Cardiac fibroblast (primary cell): ENCODE measurements at regions not wholly inside any gene's neighbourhood (a gene's known extent, or its start where the extent isn't known, plus 50 kb on each side); places are given as distances from the start of the nearest gene placed in this dataset.

Experiments used
- DNase-seq, 2 donors: peaks; one replicate each; pipeline versions ENCODE4 v3.0.0 to v3.0.0-alpha.2; 2010; ENCODE audit warnings: low read depth in 2 of 2
- H3K4me3 ChIP-seq, 2 donors: replicated peaks in 1 of 2; 1 replicate in 1 of 2; 2 replicates in 1 of 2; pipeline ENCODE4 v1.5.1; 2011; ENCODE audit warnings: low read depth in 2 of 2, low read length in 2 of 2, mild to moderate bottlenecking in 2 of 2, moderate library complexity in 1 of 2
- TF ChIP-seq, protein P1 (sequence below): IDR thresholded peaks from one replicate; pipeline ENCODE4 v1.5.1; 2011; ENCODE audit warnings: low read depth, mild to moderate bottlenecking, low read length, inconsistent platforms

DNA sequence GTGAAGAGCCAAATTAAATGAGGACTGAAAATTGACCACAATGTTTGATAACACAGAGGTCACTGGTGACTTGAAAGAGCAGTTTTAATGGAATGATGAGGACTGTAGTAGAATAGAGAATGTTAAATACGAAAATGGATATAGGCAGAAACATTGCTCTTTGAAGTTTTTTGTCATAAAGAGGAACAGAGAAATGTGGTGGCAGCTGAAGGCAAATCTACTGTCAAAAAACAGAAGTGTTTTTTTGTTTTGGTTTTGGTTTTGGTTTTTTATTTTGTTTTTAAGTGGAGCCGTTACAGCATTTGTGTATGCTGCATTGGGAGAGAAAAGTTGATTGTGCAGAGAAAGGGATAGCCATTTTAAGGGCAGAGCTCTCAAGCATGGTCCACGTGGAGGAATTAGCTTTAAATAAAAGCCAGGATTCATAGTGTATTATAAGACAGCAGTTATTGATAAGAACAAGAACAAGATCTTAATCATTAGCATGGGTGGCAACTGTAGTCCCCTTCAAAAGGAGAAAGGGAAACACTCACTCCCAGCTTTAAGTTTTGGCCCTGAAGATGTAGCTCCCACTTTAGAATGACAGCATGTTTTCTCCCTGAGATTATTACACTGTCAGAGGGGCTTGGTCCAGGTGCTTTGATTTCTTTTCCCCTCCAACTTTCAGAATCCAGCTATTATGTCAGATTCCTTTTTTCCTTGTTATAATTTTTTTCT lies 156.7 kb upstream of the BET1 start:
- DNase-seq: no peak
- no peak overlapping the region for H3K4me3 ChIP-seq
- TF ChIP-seq, protein P1, sequence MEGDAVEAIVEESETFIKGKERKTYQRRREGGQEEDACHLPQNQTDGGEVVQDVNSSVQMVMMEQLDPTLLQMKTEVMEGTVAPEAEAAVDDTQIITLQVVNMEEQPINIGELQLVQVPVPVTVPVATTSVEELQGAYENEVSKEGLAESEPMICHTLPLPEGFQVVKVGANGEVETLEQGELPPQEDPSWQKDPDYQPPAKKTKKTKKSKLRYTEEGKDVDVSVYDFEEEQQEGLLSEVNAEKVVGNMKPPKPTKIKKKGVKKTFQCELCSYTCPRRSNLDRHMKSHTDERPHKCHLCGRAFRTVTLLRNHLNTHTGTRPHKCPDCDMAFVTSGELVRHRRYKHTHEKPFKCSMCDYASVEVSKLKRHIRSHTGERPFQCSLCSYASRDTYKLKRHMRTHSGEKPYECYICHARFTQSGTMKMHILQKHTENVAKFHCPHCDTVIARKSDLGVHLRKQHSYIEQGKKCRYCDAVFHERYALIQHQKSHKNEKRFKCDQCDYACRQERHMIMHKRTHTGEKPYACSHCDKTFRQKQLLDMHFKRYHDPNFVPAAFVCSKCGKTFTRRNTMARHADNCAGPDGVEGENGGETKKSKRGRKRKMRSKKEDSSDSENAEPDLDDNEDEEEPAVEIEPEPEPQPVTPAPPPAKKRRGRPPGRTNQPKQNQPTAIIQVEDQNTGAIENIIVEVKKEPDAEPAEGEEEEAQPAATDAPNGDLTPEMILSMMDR: no peak

DNA sequence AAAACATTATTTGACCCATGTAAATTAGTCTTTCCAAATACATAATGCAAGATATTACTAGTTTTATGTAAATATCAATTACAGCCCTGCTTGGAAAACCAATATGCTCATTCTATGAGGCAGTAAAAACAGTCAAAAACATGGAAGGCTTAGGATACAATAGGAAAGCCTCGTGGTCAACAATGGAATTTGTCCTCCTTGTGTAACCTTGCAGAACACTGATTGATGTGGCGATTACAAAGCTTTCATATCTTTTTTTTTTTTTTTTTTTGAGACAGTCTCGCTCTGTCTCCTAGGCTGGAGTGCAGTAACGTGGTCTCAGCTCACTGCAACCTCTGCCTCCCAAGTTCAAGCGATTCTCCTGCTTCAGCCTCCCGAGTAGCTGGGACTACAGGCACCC lies 157.3 kb upstream of the BET1 start:
- TF ChIP-seq, protein P1: no peak
- no peak overlapping the region for H3K4me3 ChIP-seq
- DNase-seq: no peak

DNA sequence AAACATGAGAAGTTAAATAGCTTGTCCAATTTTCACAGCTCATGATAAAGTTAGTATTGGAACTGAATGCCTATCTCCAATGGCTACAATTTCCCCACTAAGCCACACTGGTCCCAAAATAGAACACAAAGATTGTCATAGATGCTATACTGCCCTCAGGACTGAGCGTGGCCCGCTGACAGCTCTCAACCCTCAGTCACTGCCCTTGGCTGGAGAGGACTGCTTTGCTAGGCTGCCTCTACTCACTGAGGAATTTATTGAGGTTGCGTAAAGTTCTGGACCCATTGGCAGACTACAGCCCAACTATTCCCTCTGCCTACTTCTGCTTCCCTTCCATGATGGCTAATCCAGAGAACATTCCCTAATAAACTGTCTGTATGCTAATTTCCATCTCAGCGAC lies 165.5 kb upstream of the BET1 start:
- no peak for DNase-seq
- TF ChIP-seq, protein P1: no peak
- H3K4me3 ChIP-seq: no peak overlapping the region

DNA sequence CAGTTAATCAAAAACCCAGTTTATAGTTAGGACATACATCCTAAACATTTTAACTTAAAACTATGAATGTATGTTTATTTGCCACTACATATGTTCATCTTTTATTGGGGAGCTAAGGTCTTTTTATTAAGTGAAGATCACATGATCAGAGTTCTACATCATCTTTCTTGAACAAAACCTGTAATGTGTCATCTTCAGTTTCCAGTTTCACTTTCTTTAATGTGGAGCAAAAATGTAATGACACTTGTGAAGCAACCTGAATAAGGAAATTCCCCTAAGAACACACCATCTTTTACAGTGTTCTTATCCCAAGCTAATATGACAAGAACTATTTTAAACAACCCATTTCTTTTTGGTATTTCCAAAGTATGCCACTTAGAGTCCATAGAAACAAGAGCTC lies 166.7 kb upstream of the BET1 start:
- peak in 1 of 2 donors; percentile 32 for DNase-seq
- H3K4me3 ChIP-seq: no peak overlapping the region
- TF ChIP-seq, protein P1: no peak

DNA sequence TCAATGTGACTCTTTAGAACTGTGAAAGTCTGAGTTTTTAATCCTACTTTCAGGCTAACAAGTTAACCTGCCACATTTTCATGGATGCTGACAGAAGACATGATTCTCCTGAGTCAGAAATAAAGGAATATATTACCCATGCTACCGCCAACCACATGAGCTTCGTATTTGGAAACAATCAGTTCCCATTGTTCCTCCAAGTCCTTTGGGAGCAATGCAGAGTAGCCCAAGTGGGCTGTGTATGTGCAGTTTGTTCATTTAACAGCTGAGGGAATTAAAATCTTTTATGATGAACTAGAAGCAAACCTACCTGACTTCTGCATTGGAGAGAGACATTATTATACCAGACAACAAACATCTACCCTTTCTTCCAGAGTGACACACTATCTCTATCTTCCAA lies 169.3 kb upstream of the BET1 start:
- H3K4me3 ChIP-seq: no peak overlapping the region
- DNase-seq: no peak
- TF ChIP-seq, protein P1: no peak

DNA sequence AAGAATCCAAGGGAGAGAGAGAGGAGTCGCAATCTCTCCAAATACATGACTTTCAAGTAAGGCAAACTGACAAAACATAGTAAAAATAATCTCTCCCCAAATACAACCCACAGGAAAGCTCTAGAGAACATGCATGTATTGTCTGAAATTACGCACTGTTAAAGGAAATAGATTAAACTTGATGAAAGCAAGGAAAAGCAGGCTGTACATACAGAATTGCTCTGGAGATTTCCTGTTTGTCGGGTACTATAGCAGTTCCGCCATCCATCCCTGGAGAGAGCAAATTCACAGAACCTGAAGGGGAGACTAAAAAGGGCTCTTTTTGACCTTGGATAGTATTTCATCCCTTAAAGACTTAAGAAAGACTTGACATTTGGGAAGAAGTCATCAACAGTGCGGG lies 170.2 kb upstream of the BET1 start:
- no peak overlapping the region for H3K4me3 ChIP-seq
- TF ChIP-seq, protein P1: no peak
- DNase-seq: no peak

DNA sequence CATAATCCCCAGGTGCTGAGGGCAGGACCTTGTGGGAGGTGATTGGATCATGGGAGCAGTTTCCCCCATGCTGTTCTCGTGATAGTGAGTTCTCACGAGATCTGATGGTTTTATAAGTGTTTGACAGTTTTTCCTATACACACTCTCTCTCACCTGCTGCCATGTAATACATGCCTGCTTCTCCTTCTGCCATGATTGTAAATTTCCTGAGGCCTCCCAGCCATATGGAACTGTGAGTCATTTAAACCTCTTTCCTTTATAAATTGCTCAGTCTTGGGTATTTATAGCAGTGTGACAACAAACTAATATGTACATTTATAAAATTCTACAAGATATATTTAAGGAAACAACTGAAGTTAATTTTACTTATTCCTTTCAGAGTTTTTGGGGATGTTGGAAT lies 170.8 kb upstream of the BET1 start:
- TF ChIP-seq, protein P1: no peak
- H3K4me3 ChIP-seq: no peak overlapping the region
- no peak for DNase-seq
